ENCODE measurements at regions not wholly inside any gene's neighbourhood (a gene's known extent, or its start where the extent isn't known, plus 50 kb on each side); places are given as distances from the start of the nearest gene placed in this dataset.

DNA sequence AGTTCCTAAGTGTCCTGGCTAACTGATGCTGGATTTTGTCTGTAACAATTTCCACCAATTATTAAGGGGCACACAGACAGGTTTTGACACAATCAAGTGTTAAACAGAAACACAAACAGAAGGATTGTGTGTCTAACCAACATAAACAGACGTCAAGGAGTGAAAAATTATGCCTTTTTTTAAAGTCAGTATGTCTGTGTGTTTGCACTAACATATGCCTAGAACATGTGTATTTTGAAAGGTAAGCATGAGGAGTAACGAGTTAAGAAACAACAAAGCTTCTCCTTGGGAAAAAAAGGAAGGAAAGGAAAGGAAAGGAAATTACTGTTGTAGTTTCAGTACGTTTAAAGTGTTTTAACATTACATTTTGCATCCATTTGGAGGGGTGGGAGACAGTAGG, 466.3 kb upstream of the ID4 start:
- no peak for TF ChIP-seq POLR2A (IDR thresholded peaks at IDR 0.05; ENCODE audit: low read depth, low read length)
- no peak for TF ChIP-seq TAF1 (IDR thresholded peaks at IDR 0.05; ENCODE audit: low read depth, low read length)
- no peak for TF ChIP-seq PAX5 (IDR thresholded peaks at IDR 0.05; ENCODE audit: insufficient read depth, low read length, severe bottlenecking)
- no peak for TF ChIP-seq POU2F2 (IDR thresholded peaks at IDR 0.05; ENCODE audit: low read depth, low read length)
- TF ChIP-seq POLR2AphosphoS5 (IDR thresholded peaks at IDR 0.05; ENCODE audit: low read depth, low read length), result no peak
